OCI-LY3 (cell line): ENCODE measurements at regions not wholly inside any gene's neighbourhood (a gene's known extent, or its start where the extent isn't known, plus 50 kb on each side); places are given as distances from the start of the nearest gene placed in this dataset.

Experiments used
- H2AFZ ChIP-seq: fragments of 200-600, 300-600 bp; shearing (Covaris generic); 2 replicates; pipeline ENCODE4 v1.6.0; 2014; ENCODE audit warnings: antibody characterized with exemption, low read depth, low read length
- H3K27ac ChIP-seq: fragments of 200-600, 300-600 bp; sonication (generic); 2 replicates; pipeline ENCODE4 v1.5.1; 2014; ENCODE audit warnings: mild to moderate bottlenecking, low read length, moderate library complexity, mixed read lengths
- H3K27me3 ChIP-seq: fragments of 200-600, 300-600 bp; sonication (generic); 2 replicates; pipeline ENCODE4 v1.6.1; 2014; ENCODE audit warnings: low read depth, low read length, mixed read lengths
- H3K36me3 ChIP-seq: fragments of 200-600, 300-600 bp; sonication (generic); replicated peaks from 2 replicates; pipeline ENCODE3; 2014; ENCODE audit warnings: low read depth, low read length, mixed read lengths
- H3K4me1 ChIP-seq: fragments of 300-600, 200-600 bp; sonication (generic); 2 replicates; pipeline ENCODE4 v1.6.1; 2014; ENCODE audit warnings: low read length, mixed read lengths
- H3K4me2 ChIP-seq: fragments of 200-600, 300-600 bp; sonication (generic); 2 replicates; pipeline ENCODE4 v1.6.1; 2014; ENCODE audit warnings: low read length, mixed read lengths
- H3K4me3 ChIP-seq: fragments of 300-600, 200-600 bp; sonication (generic); 2 replicates; pipeline ENCODE4 v1.5.1; 2014; ENCODE audit warnings: antibody characterized with exemption, mild to moderate bottlenecking, low read length, moderate library complexity
- H3K79me2 ChIP-seq: fragments of 300-600, 200-600 bp; shearing (Covaris generic); 2 replicates; pipeline ENCODE4 v1.6.1; 2014; ENCODE audit warnings: mild to moderate bottlenecking, low read length, mixed read lengths
- H3K9ac ChIP-seq: fragments of 300-600, 200-600 bp; shearing (Covaris generic); 2 replicates; pipeline ENCODE4 v1.6.0; 2014; ENCODE audit warnings: mild to moderate bottlenecking, low read length, moderate library complexity
- H3K9me3 ChIP-seq: fragments of 200-600, 300-600 bp; shearing (Covaris generic); 2 replicates; pipeline ENCODE4 v1.6.1; 2014; ENCODE audit warnings: low read length, mixed read lengths; ENCODE audit not compliant: insufficient read depth
- H4K20me1 ChIP-seq: fragments of 200-600, 300-600 bp; sonication (generic); 2 replicates; pipeline ENCODE4 v1.6.1; 2016; ENCODE audit warnings: low read length, mixed read lengths; ENCODE audit not compliant: insufficient read depth
- EZH2phosphoT487 ChIP-seq: fragments of 200-600 bp; shearing (Covaris generic); IDR thresholded peaks from 2 replicates; pipeline ENCODE4 v1.6.1; 2018; ENCODE audit warnings: antibody characterized with exemption, mixed run types, low read depth
- TF ChIP-seq, protein P1 (sequence below): fragments of 200-600, 300-600 bp; sonication (generic); IDR thresholded peaks from 2 replicates; pipeline ENCODE4 v1.5.1; 2014; ENCODE audit warnings: antibody characterized with exemption, low read length, low read depth

- Histone ChIP-seq H3K9ac (no peak overlapping the region), H3K27ac (no peak overlapping the region), H3K79me2 (no peaks in the 10 kb centered on the region), H3K9me3 (no peaks in the 10 kb centered on the region), H2AFZ (no peak overlapping the region), H3K4me2 (no peak overlapping the region), H3K4me1 (no peaks in the 10 kb centered on the region), H4K20me1 (no peaks in the 10 kb centered on the region), H3K36me3 (no peaks in the 10 kb centered on the region), H3K4me3 (no peak overlapping the region), H3K27me3 (no peaks in the 10 kb centered on the region)
- TF ChIP-seq, protein P1, sequence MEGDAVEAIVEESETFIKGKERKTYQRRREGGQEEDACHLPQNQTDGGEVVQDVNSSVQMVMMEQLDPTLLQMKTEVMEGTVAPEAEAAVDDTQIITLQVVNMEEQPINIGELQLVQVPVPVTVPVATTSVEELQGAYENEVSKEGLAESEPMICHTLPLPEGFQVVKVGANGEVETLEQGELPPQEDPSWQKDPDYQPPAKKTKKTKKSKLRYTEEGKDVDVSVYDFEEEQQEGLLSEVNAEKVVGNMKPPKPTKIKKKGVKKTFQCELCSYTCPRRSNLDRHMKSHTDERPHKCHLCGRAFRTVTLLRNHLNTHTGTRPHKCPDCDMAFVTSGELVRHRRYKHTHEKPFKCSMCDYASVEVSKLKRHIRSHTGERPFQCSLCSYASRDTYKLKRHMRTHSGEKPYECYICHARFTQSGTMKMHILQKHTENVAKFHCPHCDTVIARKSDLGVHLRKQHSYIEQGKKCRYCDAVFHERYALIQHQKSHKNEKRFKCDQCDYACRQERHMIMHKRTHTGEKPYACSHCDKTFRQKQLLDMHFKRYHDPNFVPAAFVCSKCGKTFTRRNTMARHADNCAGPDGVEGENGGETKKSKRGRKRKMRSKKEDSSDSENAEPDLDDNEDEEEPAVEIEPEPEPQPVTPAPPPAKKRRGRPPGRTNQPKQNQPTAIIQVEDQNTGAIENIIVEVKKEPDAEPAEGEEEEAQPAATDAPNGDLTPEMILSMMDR, result no peak
- TF ChIP-seq EZH2phosphoT487, result no peak
These were observed 455.4 kb downstream of the EBF1 start for GRCh38 chr5:158644301-158644700.

DNA sequence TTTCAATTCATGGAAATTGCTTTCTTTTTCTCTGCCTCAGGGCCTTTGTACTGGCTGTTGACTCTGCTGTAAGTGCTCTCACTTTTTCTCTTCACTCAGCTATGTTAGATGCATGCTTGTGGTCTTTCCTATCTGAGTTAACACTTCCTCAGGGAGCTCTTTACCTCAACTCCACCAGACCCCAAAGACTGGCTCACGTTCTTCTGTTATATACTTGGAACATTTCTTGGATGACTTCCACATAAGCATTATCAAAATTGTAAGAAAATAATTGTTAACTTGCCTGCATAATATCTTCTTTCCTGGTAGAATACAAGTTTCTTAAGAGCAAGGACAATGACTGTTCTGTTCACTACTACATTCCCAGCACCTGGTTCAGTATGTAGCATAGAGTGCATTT is 455.9 kb downstream of the EBF1 start:
- Histone ChIP-seq H2AFZ (no peak overlapping the region), H3K4me2 (no peak overlapping the region), H3K4me1 (no peaks in the 10 kb centered on the region), H3K9me3 (no peaks in the 10 kb centered on the region), H3K9ac (no peak overlapping the region), H3K79me2 (no peaks in the 10 kb centered on the region), H4K20me1 (no peaks in the 10 kb centered on the region), H3K27me3 (no peaks in the 10 kb centered on the region), H3K36me3 (no peaks in the 10 kb centered on the region), H3K4me3 (no peak overlapping the region), H3K27ac (no peak overlapping the region)
- TF ChIP-seq, protein P1, result no peak
- no peak for TF ChIP-seq EZH2phosphoT487

- H3K27me3 ChIP-seq, result no peaks in the 10 kb centered on the region
- no peaks in the 10 kb centered on the region for H3K4me1 ChIP-seq
- no peaks in the 10 kb centered on the region for H3K36me3 ChIP-seq
- TF ChIP-seq, protein P1, result no peak
- no peak for TF ChIP-seq EZH2phosphoT487
- H3K27ac ChIP-seq, result no peak overlapping the region
- no peak overlapping the region for H3K9ac ChIP-seq
- no peaks in the 10 kb centered on the region for H3K79me2 ChIP-seq
- no peak overlapping the region for H3K4me2 ChIP-seq
- no peaks in the 10 kb centered on the region for H4K20me1 ChIP-seq
- H3K9me3 ChIP-seq, result no peaks in the 10 kb centered on the region
- H2AFZ ChIP-seq, result no peak overlapping the region
- H3K4me3 ChIP-seq, result no peak overlapping the region
These were observed 456.8 kb downstream of the EBF1 start for GRCh38 chr5:158642879-158643278.

DNA sequence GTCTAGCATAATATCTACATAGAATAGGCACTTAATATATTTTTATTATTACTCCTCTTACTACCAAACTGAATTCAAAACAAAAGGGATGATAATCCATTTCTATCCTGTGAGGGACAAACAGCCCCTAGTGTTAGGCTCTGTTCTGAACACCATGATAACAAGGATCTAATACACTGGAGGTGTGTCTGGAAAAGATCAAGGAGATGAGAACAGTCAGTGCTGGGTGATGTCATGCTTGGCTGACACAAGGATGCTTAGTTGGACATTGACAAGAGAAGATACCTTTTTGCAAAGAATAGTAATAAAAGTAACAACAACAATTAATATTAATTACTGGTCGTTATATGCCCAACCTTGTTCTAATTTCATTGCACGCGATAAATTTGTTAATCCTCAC is 458.7 kb downstream of the EBF1 start:
- H3K4me1 ChIP-seq, result peaks cover 17% of the 10 kb centered on the region
- no peak overlapping the region for H3K4me2 ChIP-seq
- H3K27ac ChIP-seq, result no peak overlapping the region
- TF ChIP-seq EZH2phosphoT487, result no peak
- TF ChIP-seq, protein P1, result no peak
- H3K9me3 ChIP-seq, result no peaks in the 10 kb centered on the region
- no peaks in the 10 kb centered on the region for H3K36me3 ChIP-seq
- H2AFZ ChIP-seq, result no peak overlapping the region
- no peak overlapping the region for H3K4me3 ChIP-seq
- H3K9ac ChIP-seq, result no peak overlapping the region
- H3K27me3 ChIP-seq, result no peaks in the 10 kb centered on the region
- H3K79me2 ChIP-seq, result no peaks in the 10 kb centered on the region
- H4K20me1 ChIP-seq, result no peaks in the 10 kb centered on the region
